ENCODE measurements at regions not wholly inside any gene's neighbourhood (a gene's known extent, or its start where the extent isn't known, plus 50 kb on each side); places are given as distances from the start of the nearest gene placed in this dataset.

- Histone ChIP-seq H2BK15ac (ENCODE audit: low read depth, low read length) (no peak overlapping the region), H3K4me3 (ENCODE audit: insufficient read depth, low read depth, low read length) (no peak overlapping the region), H3K9me1 (ENCODE audit: insufficient read depth, low read length) (no peaks in the 10 kb centered on the region), H3K4ac (ENCODE audit: low read depth, low read length) (no peak overlapping the region), H3K4me1 (ENCODE audit: control insufficient read depth, insufficient read depth, low read length) (no peaks in the 10 kb centered on the region), H3K9ac (ENCODE audit: low read depth, low read length) (no peak overlapping the region), H4K5ac (ENCODE audit: low read depth, low read length) (no peak overlapping the region), H4K91ac (ENCODE audit: insufficient read depth, low read depth, low read length) (no peak overlapping the region), H3K36me3 (ENCODE audit: control insufficient read depth, insufficient read depth, low read length) (no peaks in the 10 kb centered on the region), H2AFZ (replicated peaks; ENCODE audit: low read length, poor library complexity) (no peak overlapping the region), H3K9me3 (ENCODE audit: control insufficient read depth, insufficient read depth, low read length) (peaks cover 14% of the 10 kb centered on the region), H3K14ac (replicated peaks; ENCODE audit: low read depth, low read length) (no peak overlapping the region), H3K56ac (ENCODE audit: extremely low read depth, insufficient read depth, low read length) (no peak overlapping the region), H2AK9ac (replicated peaks; ENCODE audit: low read depth, low read length, poor library complexity) (no peak overlapping the region), H4K20me1 (ENCODE audit: insufficient read depth, low read length) (no peaks in the 10 kb centered on the region), H3K4me2 (ENCODE audit: low read depth, low read length) (no peak overlapping the region), H2BK5ac (ENCODE audit: low read depth, low read length, poor library complexity, severe bottlenecking) (no peak overlapping the region), H2AK5ac (ENCODE audit: low read depth, low read length) (no peak overlapping the region), H3K23ac (ENCODE audit: low read depth, low read length) (no peak overlapping the region), H3K79me1 (ENCODE audit: low read depth in 1 of 2, low read length in 2 of 2) (no peaks in the 10 kb centered on the region), H3K18ac (ENCODE audit: low read depth, low read length) (no peak overlapping the region), H3K27ac (ENCODE audit: insufficient read depth, low read length) (no peak overlapping the region), H3K27me3 (ENCODE audit: control insufficient read depth, insufficient read depth, low read length) (no peaks in the 10 kb centered on the region), H2BK20ac (ENCODE audit: low read depth, low read length) (no peak overlapping the region), H2BK120ac (ENCODE audit: low read depth, low read length) (no peak overlapping the region), H4K8ac (ENCODE audit: low read depth in 2 of 2, low read length in 2 of 2) (no peak overlapping the region)
- intact Hi-C loops (cut with micrococcal nuclease): no loop called here
- ChIA-PET CTCF (no interaction called here), POLR2A (ENCODE audit: unreplicated experiment) (no interaction called here)
- in situ Hi-C loops (cut with MboI; ENCODE audit: low sequenced_read_pairs): no loop called here
- no TSS peak for BruUV-seq (replicated peaks)
- ATAC-seq (ENCODE audit: low read depth) (no peak), DNase-seq (no peak)
- no CpG with 5 or more reads among the region's 3 CpGs for WGBS, 2 experiments (ENCODE audit: extremely low coverage in 2 of 2, insufficient read length in 1 of 2)
- dilution Hi-C loops (cut with HindIII; ENCODE audit: low sequenced_read_pairs, unreplicated experiment): no loop called here
- TF ChIP-seq SMC3 (IDR thresholded peaks at IDR 0.05; ENCODE audit: low read depth, low read length) (no peak), CHD1 (IDR thresholded peaks at IDR 0.05; ENCODE audit: low read depth, low read length) (no peak), ELK1 (IDR thresholded peaks at IDR 0.05; ENCODE audit: borderline replicate concordance, low read depth, low read length) (no peak), MAFK (IDR thresholded peaks at IDR 0.05; ENCODE audit: low read depth, low read length) (no peak), MXI1 (IDR thresholded peaks at IDR 0.05; ENCODE audit: borderline replicate concordance, low read depth, low read length) (no peak), BHLHE40 (IDR thresholded peaks at IDR 0.05; ENCODE audit: low read depth, low read length) (no peak), USF2 (IDR thresholded peaks at IDR 0.05; ENCODE audit: low read depth, low read length) (no peak), FOS (IDR thresholded peaks at IDR 0.05; ENCODE audit: low read depth, low read length) (no peak), RFX5 (IDR thresholded peaks at IDR 0.05; ENCODE audit: low read depth, low read length) (no peak), POLR2A (IDR thresholded peaks at IDR 0.05; ENCODE audit: low read depth, low read length) (no peak), RAD21 (IDR thresholded peaks at IDR 0.05; ENCODE audit: low read length) (no peak), NFE2L2 (IDR thresholded peaks at IDR 0.05; ENCODE audit: low read depth, low read length) (no peak), MAZ (IDR thresholded peaks at IDR 0.05; ENCODE audit: borderline replicate concordance, low read depth, low read length) (no peak), CTCF (conservative IDR thresholded peaks at IDR 0.05; ENCODE audit: low read depth, low read length) (no peak), RCOR1 (IDR thresholded peaks at IDR 0.05; ENCODE audit: insufficient replicate concordance, low read length) (no peak), CEBPB (IDR thresholded peaks at IDR 0.05; ENCODE audit: low read depth, low read length) (no peak)
These were observed 1023.5 kb downstream of the TYW1 start for GRCh38 chr7:68020102-68020501.

Data from IMR-90 (cell line).